Central memory CD4-positive, alpha-beta T cell (primary cell): ENCODE measurements at regions not wholly inside any gene's neighbourhood (a gene's known extent, or its start where the extent isn't known, plus 50 kb on each side); places are given as distances from the start of the nearest gene placed in this dataset.

Source experiments
- DNase-seq: peaks from one replicate; pipeline ENCODE4 v3.0.0; 2022

- DNase-seq, result no peak
Observed at GRCh38 chr13:105406551-105406950, 1128.9 kb downstream of the EFNB2 start.

GRCh38 chr13:105403086-105403485 lies 1132.4 kb downstream of the EFNB2 start:
- no peak for DNase-seq

- no peak for DNase-seq
Observed at GRCh38 chr13:105395041-105395440, 1140.4 kb downstream of the EFNB2 start.

- no peak for DNase-seq
Observed at GRCh38 chr13:105389373-105389772, 1146.1 kb downstream of the EFNB2 start.

GRCh38 chr13:105377452-105377851 lies 1158.0 kb downstream of the EFNB2 start:
- DNase-seq, result no peak

GRCh38 chr13:105370011-105370650 lies 1165.3 kb downstream of the EFNB2 start:
- no peak for DNase-seq

- no peak for DNase-seq
Observed at GRCh38 chr13:105368781-105369180, 1166.7 kb downstream of the EFNB2 start.

- no peak for DNase-seq
Observed at GRCh38 chr13:105365831-105366230, 1169.6 kb downstream of the EFNB2 start.

GRCh38 chr13:105365021-105365550 lies 1170.4 kb downstream of the EFNB2 start:
- DNase-seq, result no peak

GRCh38 chr13:105364191-105364590 lies 1171.3 kb downstream of the EFNB2 start:
- DNase-seq, result no peak

GRCh38 chr13:105363261-105364190 lies 1171.9 kb downstream of the EFNB2 start:
- no peak for DNase-seq

GRCh38 chr13:105353654-105354053 lies 1181.8 kb downstream of the EFNB2 start:
- DNase-seq, result no peak

GRCh38 chr13:105349082-105349723 lies 1186.3 kb downstream of the EFNB2 start:
- no peak for DNase-seq

- no peak for DNase-seq
Observed at GRCh38 chr13:105346141-105346775, 1189.2 kb downstream of the EFNB2 start.

GRCh38 chr13:105345730-105346129 lies 1189.7 kb downstream of the EFNB2 start:
- no peak for DNase-seq

GRCh38 chr13:105345131-105345530 lies 1190.3 kb downstream of the EFNB2 start:
- no peak for DNase-seq

GRCh38 chr13:105343134-105343806 lies 1192.2 kb downstream of the EFNB2 start:
- DNase-seq, result no peak

GRCh38 chr13:105342281-105342820 lies 1193.1 kb downstream of the EFNB2 start:
- no peak for DNase-seq

- no peak for DNase-seq
Observed at GRCh38 chr13:105341758-105342157, 1193.7 kb downstream of the EFNB2 start.

GRCh38 chr13:105341256-105341655 lies 1194.2 kb downstream of the EFNB2 start:
- no peak for DNase-seq

- no peak for DNase-seq
Observed at GRCh38 chr13:105340061-105340606, 1195.3 kb downstream of the EFNB2 start.

- no peak for DNase-seq
Observed at GRCh38 chr13:105338773-105339172, 1196.7 kb downstream of the EFNB2 start.
